GM12875 (cell line): ENCODE measurements at regions not wholly inside any gene's neighbourhood (a gene's known extent, or its start where the extent isn't known, plus 50 kb on each side); places are given as distances from the start of the nearest gene placed in this dataset.

Source experiments
- H3K4me3 ChIP-seq: one replicate; pipeline ENCODE4 v1.5.1; 2011; ENCODE audit warnings: low read depth, low read length, control low read depth
- TF ChIP-seq, protein P1 (sequence below): IDR thresholded peaks from 2 replicates; pipeline ENCODE4 v1.5.1; 2011; ENCODE audit warnings: low read depth, mild to moderate bottlenecking, control low read depth, inconsistent platforms, low read length, moderate library complexity, borderline replicate concordance; ENCODE audit not compliant: insufficient read depth

- no peak overlapping the region for H3K4me3 ChIP-seq
- TF ChIP-seq, protein P1, sequence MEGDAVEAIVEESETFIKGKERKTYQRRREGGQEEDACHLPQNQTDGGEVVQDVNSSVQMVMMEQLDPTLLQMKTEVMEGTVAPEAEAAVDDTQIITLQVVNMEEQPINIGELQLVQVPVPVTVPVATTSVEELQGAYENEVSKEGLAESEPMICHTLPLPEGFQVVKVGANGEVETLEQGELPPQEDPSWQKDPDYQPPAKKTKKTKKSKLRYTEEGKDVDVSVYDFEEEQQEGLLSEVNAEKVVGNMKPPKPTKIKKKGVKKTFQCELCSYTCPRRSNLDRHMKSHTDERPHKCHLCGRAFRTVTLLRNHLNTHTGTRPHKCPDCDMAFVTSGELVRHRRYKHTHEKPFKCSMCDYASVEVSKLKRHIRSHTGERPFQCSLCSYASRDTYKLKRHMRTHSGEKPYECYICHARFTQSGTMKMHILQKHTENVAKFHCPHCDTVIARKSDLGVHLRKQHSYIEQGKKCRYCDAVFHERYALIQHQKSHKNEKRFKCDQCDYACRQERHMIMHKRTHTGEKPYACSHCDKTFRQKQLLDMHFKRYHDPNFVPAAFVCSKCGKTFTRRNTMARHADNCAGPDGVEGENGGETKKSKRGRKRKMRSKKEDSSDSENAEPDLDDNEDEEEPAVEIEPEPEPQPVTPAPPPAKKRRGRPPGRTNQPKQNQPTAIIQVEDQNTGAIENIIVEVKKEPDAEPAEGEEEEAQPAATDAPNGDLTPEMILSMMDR: no peak
Observed at GRCh38 chr2:145413261-145414030, 893.5 kb upstream of the ZEB2 start.

- no peak overlapping the region for H3K4me3 ChIP-seq
- TF ChIP-seq, protein P1: no peak
Observed at GRCh38 chr2:145412155-145412554, 892.2 kb upstream of the ZEB2 start.

DNA sequence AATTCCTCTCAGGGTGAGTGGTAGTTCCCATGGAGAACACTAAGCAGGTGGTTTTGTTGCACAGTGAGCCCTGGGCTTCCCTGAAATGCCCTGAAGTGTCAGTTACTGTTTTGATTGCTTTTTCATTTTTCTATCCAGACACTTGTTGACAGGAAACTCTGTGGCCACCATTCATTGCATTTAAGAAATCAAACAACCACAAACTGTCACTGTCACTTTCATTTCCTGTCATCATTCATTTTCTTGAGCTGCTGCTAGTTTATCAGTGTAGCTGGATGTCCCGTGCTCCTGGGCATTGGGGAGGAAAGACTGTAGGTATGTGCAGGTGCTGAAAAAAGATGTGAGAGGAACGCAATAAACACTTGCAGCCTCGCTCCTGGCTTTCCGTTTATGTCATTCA lies 891.6 kb upstream of the ZEB2 start:
- H3K4me3 ChIP-seq: no peak overlapping the region

DNA sequence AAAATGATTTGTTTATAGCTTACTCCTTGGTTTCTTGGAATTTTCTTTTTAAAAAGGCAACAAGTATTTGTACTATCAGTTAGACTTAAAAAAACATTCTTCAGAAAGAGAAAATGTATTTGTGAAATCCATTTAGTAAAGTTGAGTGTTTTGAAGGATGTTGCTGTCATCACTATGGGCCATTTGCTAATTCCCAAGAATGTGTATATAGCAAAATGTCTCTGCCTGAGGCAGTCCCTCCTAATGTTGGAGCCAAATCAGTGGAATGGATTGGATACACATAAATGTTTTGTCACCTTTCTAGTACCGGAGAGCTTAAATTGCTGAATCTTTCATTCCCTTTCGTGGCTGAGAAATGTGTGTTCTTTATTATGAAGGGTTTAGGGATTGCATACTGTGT lies 890.2 kb upstream of the ZEB2 start:
- TF ChIP-seq, protein P1: no peak
- no peak overlapping the region for H3K4me3 ChIP-seq

More for the DNA sequence above, 891.6 kb upstream of the ZEB2 start:
- TF ChIP-seq, protein P1: no peak

GRCh38 chr2:145408980-145409379 lies 889.1 kb upstream of the ZEB2 start:
- TF ChIP-seq, protein P1: no peak
- no peak overlapping the region for H3K4me3 ChIP-seq

GRCh38 chr2:145404690-145405089 lies 884.8 kb upstream of the ZEB2 start:
- TF ChIP-seq, protein P1: no peak
- no peak overlapping the region for H3K4me3 ChIP-seq

DNA sequence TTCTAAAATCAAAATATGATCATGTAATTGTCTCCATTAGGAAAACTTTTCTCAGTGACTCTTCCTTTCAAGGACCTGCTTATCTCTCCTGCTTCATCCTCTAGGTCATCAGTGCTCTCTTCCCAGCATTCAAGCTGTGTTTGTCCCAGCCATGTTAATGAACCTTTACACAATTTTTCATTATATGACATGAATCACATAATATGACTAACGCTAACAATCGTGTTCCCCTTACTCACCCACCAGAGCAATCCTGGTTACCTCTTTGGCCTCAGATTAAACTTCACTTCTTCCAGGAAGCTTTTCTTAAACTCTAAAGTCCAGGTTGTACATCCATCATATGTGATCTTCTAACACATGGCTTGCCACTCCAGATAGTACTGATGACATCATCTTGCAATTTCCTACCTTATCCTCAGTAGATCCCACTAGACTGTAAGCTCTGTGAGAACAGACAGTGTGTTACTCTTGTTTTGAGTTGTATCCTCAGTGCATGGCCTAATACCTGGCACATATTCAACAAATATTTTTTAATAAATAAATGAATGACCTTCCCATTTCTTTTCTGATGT lies 882.9 kb upstream of the ZEB2 start:
- no peak overlapping the region for H3K4me3 ChIP-seq
- TF ChIP-seq, protein P1: no peak
